ENCODE measurements at regions not wholly inside any gene's neighbourhood (a gene's known extent, or its start where the extent isn't known, plus 50 kb on each side); places are given as distances from the start of the nearest gene placed in this dataset.

GRCh38 chr20:16107172-16107870 is 465.9 kb downstream of the KIF16B start:
- no peak for TF ChIP-seq CTCF (IDR thresholded peaks at IDR 0.05)
- TF ChIP-seq E2F1 (CRISPR knock-in tag; IDR thresholded peaks at IDR 0.05), result no peak
- no peak for TF ChIP-seq ELF4 (CRISPR knock-in tag; IDR thresholded peaks at IDR 0.05; ENCODE audit: low read depth)
